K562 (cell line): ENCODE measurements at regions not wholly inside any gene's neighbourhood (a gene's known extent, or its start where the extent isn't known, plus 50 kb on each side); places are given as distances from the start of the nearest gene placed in this dataset.

ENCODE experiments used
- ATAC-seq: fragments of 200-7000 bp; cut with Tn5 transposase; 3 replicates; pipeline ENCODE4 v1.9.1; 2020; ENCODE audit warnings: moderate library complexity
- BruUV-seq: library from RNA; stranded (reverse); fragments of 400-500 nt; replicated peaks from 2 replicates; lab custom pipeline; 2021; lab: Mats Ljungman, UMichigan
- CTCF ChIA-PET: fragments of 300-600 bp; formaldehyde crosslinking; extraction: SDS; loops from one replicate; lab custom pipeline; 2021; ENCODE audit warnings: low intra/inter-chr PET ratio; lab: Yijun Ruan, JAX
- POLR2A ChIA-PET: fragments of 300-600, 350-650 bp; sonication (Branson Sonifier 250); formaldehyde crosslinking; extraction: SDS; loops from one replicate; lab custom pipeline; 2021; ENCODE audit warnings: antibody characterized with exemption, inconsistent platforms; lab: Yijun Ruan, JAX
- DNase-seq, 4 experiments: peaks; one replicate each; pipeline versions ENCODE4 v3.0.0 to v3.0.0-alpha.2; 2011 to 2018; ENCODE audit warnings: low spot score in 3 of 4, mixed read lengths in 3 of 4; ENCODE audit errors: extremely low read depth in 1 of 4
- FAIRE-seq: peaks from 2 replicates; lab custom pipeline; 2011; peaks lifted over from hg19 to GRCh38; lab: Jason Lieb, UNC
- H2AFZ ChIP-seq: 2 replicates; pipeline ENCODE4 v1.6.0; 2011; ENCODE audit warnings: low read depth, low read length, control low read depth, inconsistent platforms
- H3K27ac ChIP-seq: fragments of 200-600 bp; 3 replicates; pipeline ENCODE4 v1.8.0; 2011; ENCODE audit warnings: low read depth, mild to moderate bottlenecking, control low read depth, inconsistent platforms, low read length, moderate library complexity, mixed read lengths; ENCODE audit errors: extremely low read depth
- H3K27me3 ChIP-seq, 2 experiments: fragments of 300-600 bp in 1 of 2; 2 replicates in 1 of 2; 3 replicates in 1 of 2; pipeline versions ENCODE4 v1.6.0 to v1.8.0; 2011; ENCODE audit warnings: inconsistent platforms in 2 of 2, low read length in 2 of 2, mild to moderate bottlenecking in 1 of 2, mixed read lengths in 1 of 2, moderate library complexity in 1 of 2; ENCODE audit not compliant: control insufficient read depth in 2 of 2, insufficient read depth in 2 of 2
- H3K36me3 ChIP-seq: fragments of 300-600 bp; 3 replicates; pipeline ENCODE4 v1.8.0; 2011; ENCODE audit warnings: mild to moderate bottlenecking, low read length, inconsistent platforms; ENCODE audit not compliant: control insufficient read depth, insufficient read depth
- H3K4me1 ChIP-seq, 2 experiments: fragments of 200-600 bp in 1 of 2; replicated peaks in 1 of 2; 2 replicates in 1 of 2; 3 replicates in 1 of 2; pipeline versions ENCODE4 v1.5.1 to v1.8.0; 2011; ENCODE audit warnings: inconsistent platforms in 2 of 2, low read length in 2 of 2, mild to moderate bottlenecking in 1 of 2, mixed read lengths in 1 of 2, moderate library complexity in 1 of 2; ENCODE audit not compliant: control insufficient read depth in 2 of 2, insufficient read depth in 2 of 2
- H3K4me2 ChIP-seq: 2 replicates; pipeline ENCODE4 v1.6.1; 2011; ENCODE audit warnings: low read length, control low read depth, inconsistent platforms, mixed read lengths; ENCODE audit not compliant: insufficient read depth
- H3K4me3 ChIP-seq: fragments of 200-600 bp; sonication (generic), shearing (Covaris generic); 2 replicates; pipeline ENCODE4 v1.5.1; 2016; ENCODE audit warnings: control low read depth, inconsistent platforms
- H3K79me2 ChIP-seq: fragments of 200-600 bp; 3 replicates; pipeline ENCODE4 v1.8.0; 2011; ENCODE audit warnings: low read length, inconsistent platforms; ENCODE audit not compliant: control insufficient read depth, insufficient read depth
- H3K9ac ChIP-seq, 2 experiments: 2 replicates each; pipeline versions ENCODE4 v1.6.0 to v1.6.1; 2011; ENCODE audit warnings: low read depth in 2 of 2, low read length in 2 of 2, control low read depth in 1 of 2, inconsistent platforms in 1 of 2, mild to moderate bottlenecking in 1 of 2, mixed read lengths in 1 of 2; ENCODE audit not compliant: insufficient read depth in 1 of 2
- H3K9me1 ChIP-seq: one replicate; pipeline ENCODE4 v1.6.0; 2011; ENCODE audit warnings: inconsistent platforms, mild to moderate bottlenecking, low read length, moderate library complexity; ENCODE audit not compliant: control insufficient read depth, insufficient read depth
- H3K9me3 ChIP-seq: replicated peaks from 2 replicates; pipeline ENCODE4 v1.5.1; 2011; ENCODE audit warnings: low read depth, low read length, inconsistent platforms; ENCODE audit not compliant: control insufficient read depth, insufficient read depth
- H4K20me1 ChIP-seq: replicated peaks from 2 replicates; pipeline ENCODE4 v1.6.1; 2011; ENCODE audit warnings: low read length, inconsistent platforms, mixed read lengths; ENCODE audit not compliant: control insufficient read depth, insufficient read depth
- EHMT2 ChIP-seq: fragments of 450-650 bp; IDR thresholded peaks from 2 replicates; pipeline ENCODE4 v1.6.1; 2018; ENCODE audit warnings: antibody characterized with exemption
- ESRRA ChIP-seq: fragments of 450-650 bp; IDR thresholded peaks from 2 replicates; pipeline ENCODE4 v1.6.1; 2014; ENCODE audit warnings: low read depth, mild to moderate bottlenecking, moderate library complexity, borderline replicate concordance
- OTX1 ChIP-seq: fragments of 450-650 bp; formaldehyde crosslinking; IDR thresholded peaks from 2 replicates; pipeline ENCODE4 v1.4.0; 2022; ENCODE audit warnings: mild to moderate bottlenecking
- SMARCA5 ChIP-seq: fragments of 450-650 bp; IDR thresholded peaks from 2 replicates; pipeline ENCODE4 v1.6.1; 2016
- ZNF133 ChIP-seq: fragments of 250-450 bp; sonication (Bioruptor Pico); IDR thresholded peaks from 2 replicates; pipeline ENCODE4 v1.4.0; 2020; ENCODE audit warnings: mild to moderate bottlenecking
- ZNF707 ChIP-seq: fragments of 250-450 bp; sonication (Bioruptor Pico); conservative IDR thresholded peaks from 2 replicates; pipeline ENCODE4 v1.8.0; 2022; ENCODE audit warnings: inconsistent platforms, mild to moderate bottlenecking, moderate library complexity
- WGBS: fragments of 100-300 bp; shearing (Covaris generic); methylation state at CpG from one replicate; pipeline ENCODE4 v1.1.6; 2016; ENCODE audit warnings: low coverage, mixed read lengths; ENCODE audit not compliant: insufficient coverage; ENCODE audit errors: missing lambda C conversion rate; 5-methylcytosine and 5-hydroxymethylcytosine counted together
- in situ Hi-C: fragments of 300-500 bp; cut with MboI; formaldehyde crosslinking; loops from 4 replicates; pipeline ENCODE4 v1.15.0; 2018; ENCODE audit warnings: inconsistent platforms, mixed read lengths
- intact Hi-C: fragments of 100-400 bp; cut with micrococcal nuclease; formaldehyde crosslinking; loops from 2 replicates; pipeline ENCODE4 v1.14.2; 2022
- TF ChIP-seq, protein P1 (sequence below), 2 experiments: fragments of 450-650 bp; formaldehyde crosslinking in 1 of 2; IDR thresholded peaks; 2 replicates each; pipeline versions ENCODE4 v1.4.0 to v1.6.1; 2014 to 2020; ENCODE audit warnings: mild to moderate bottlenecking in 2 of 2, borderline replicate concordance in 1 of 2, low read depth in 1 of 2

DNA sequence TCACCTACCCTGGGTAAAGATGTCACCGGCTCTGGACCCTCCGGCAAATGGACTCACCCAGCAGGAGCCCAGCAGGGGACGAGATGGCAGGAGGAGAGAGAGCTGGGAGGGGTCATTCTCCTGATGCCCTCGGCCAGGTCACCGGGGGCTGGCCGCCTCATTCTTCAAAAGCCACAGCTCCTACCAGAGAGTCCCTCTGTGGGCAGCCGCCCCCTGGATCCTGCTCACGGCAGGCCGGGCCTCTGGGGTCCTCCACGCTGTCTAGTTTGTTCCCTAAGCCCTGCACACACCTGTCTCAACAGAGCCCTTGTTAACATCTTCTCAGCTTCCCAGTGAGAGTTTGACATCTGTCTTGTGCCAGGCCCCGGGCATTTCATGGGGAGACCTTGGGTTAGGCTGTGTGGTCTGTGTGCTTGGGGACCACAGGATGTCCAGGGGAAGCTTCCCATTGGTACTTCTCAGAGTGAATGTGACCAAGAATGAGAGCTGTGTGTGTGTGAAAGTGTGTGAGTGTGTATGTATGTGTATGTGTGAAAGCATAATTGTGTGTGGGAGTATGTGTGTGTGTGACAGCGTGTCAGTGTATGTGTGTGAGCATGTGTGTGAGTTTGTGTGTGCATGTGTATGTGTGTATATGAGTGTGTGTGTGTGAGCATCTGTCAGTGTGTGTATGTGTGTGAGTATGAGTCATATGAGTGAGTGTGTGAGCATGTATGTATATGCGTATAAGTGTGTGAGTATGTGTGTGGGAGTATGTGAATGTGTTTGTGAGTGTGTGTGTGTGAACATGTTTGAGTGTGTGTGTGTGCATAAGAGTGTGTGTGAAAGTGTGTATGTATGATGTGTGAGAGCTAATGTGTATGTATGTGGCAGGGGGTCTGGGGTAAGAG, 65.5 kb upstream of the BCO1 start:
- FAIRE-seq (no peak), DNase-seq (no peak), ATAC-seq (no peak)
- Histone ChIP-seq H3K9ac (no peak overlapping the region), H3K79me2 (no peaks in the 10 kb centered on the region), H3K4me1 (no peaks in the 10 kb centered on the region), H3K27ac (no peak overlapping the region), H2AFZ (no peak overlapping the region), H4K20me1 (no peaks in the 10 kb centered on the region), H3K4me3 (no peak overlapping the region), H3K9me3 (no peaks in the 10 kb centered on the region), H3K36me3 (no peaks in the 10 kb centered on the region), H3K4me2 (no peak overlapping the region), H3K27me3 (peaks cover 26 to 79% of the 10 kb centered on the region in 2 experiments), H3K9me1 (peaks cover 1% of the 10 kb centered on the region)
- POLR2A ChIA-PET, result no interaction called here
- intact Hi-C loops (no loop called here), in situ Hi-C loops (no loop called here)
- TF ChIP-seq ESRRA, result no peak
- TF ChIP-seq OTX1 (CRISPR knock-in tag), result 0 out of 2 replicates have a peak, but pooled peaks have one; percentile 41
- TF ChIP-seq SMARCA5, result no peak
- CTCF ChIA-PET, result no interaction called here
- WGBS, result 2% methylated on average over 13 of the region's 13 CpGs
- no TSS peak for BruUV-seq

DNA sequence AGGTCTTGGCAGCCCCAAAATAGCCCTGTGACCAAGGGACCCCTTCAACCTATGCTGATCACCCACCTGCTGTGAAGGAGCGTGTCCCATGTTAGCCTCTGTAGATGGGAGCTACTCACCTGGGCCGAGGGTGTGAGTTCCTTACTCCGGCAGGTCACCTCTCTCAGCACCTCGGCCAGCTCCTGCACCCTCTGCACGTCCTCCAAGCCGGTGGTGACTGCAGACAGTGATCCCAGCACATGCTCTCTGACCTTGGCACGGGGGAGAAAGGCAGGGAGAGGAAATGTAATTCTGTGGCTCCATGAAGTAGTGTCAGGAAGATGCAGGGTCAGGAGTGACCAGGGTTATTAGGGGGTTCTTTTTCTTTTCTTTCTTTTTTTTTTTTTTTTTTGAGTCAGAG, 67.7 kb upstream of the BCO1 start:
- Histone ChIP-seq H2AFZ (no peak overlapping the region), H4K20me1 (peaks cover 5% of the 10 kb centered on the region; the same call in 1 of the 2 replicates), H3K9me1 (peaks cover 3% of the 10 kb centered on the region), H3K4me3 (no peak overlapping the region), H3K27me3 (peaks cover 24 to 77% of the 10 kb centered on the region in 2 experiments), H3K4me1 (no peaks in the 10 kb centered on the region), H3K36me3 (no peaks in the 10 kb centered on the region), H3K79me2 (no peaks in the 10 kb centered on the region), H3K9me3 (no peaks in the 10 kb centered on the region), H3K27ac (no peak overlapping the region), H3K9ac (no peak overlapping the region), H3K4me2 (no peak overlapping the region)
- peak; percentile 43; the same call in 1 of the 3 replicates for ATAC-seq
- POLR2A ChIA-PET, result interaction anchor here (0.6 kb wide), 1 partner anchor 9 kb away, joined by 3 read pairs; no protein-coding TSS in a partner anchor
- BruUV-seq, result no TSS peak
- in situ Hi-C loops, result no loop called here
- peak in 1 of 4 experiments; percentile 13 for DNase-seq
- intact Hi-C loops, result no loop called here
- no peak for FAIRE-seq
- CTCF ChIA-PET, result no interaction called here
- 0% methylated on average over 7 of the region's 7 CpGs for WGBS
- TF ChIP-seq, protein P1, sequence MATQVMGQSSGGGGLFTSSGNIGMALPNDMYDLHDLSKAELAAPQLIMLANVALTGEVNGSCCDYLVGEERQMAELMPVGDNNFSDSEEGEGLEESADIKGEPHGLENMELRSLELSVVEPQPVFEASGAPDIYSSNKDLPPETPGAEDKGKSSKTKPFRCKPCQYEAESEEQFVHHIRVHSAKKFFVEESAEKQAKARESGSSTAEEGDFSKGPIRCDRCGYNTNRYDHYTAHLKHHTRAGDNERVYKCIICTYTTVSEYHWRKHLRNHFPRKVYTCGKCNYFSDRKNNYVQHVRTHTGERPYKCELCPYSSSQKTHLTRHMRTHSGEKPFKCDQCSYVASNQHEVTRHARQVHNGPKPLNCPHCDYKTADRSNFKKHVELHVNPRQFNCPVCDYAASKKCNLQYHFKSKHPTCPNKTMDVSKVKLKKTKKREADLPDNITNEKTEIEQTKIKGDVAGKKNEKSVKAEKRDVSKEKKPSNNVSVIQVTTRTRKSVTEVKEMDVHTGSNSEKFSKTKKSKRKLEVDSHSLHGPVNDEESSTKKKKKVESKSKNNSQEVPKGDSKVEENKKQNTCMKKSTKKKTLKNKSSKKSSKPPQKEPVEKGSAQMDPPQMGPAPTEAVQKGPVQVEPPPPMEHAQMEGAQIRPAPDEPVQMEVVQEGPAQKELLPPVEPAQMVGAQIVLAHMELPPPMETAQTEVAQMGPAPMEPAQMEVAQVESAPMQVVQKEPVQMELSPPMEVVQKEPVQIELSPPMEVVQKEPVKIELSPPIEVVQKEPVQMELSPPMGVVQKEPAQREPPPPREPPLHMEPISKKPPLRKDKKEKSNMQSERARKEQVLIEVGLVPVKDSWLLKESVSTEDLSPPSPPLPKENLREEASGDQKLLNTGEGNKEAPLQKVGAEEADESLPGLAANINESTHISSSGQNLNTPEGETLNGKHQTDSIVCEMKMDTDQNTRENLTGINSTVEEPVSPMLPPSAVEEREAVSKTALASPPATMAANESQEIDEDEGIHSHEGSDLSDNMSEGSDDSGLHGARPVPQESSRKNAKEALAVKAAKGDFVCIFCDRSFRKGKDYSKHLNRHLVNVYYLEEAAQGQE (IDR thresholded peaks at IDR 0.05; ENCODE audit: borderline replicate concordance), result peak; percentile 90
- TF ChIP-seq, protein P1 (CRISPR knock-in tag; IDR thresholded peaks at IDR 0.05; ENCODE audit: low read depth), result no peak
- TF ChIP-seq ZNF707 (CRISPR knock-in tag), result no peak
- TF ChIP-seq ZNF133, result no peak
- peak; percentile 73; the same call in 1 of the 2 replicates for TF ChIP-seq EHMT2
